OCI-LY3 (cell line): ENCODE measurements at regions not wholly inside any gene's neighbourhood (a gene's known extent, or its start where the extent isn't known, plus 50 kb on each side); places are given as distances from the start of the nearest gene placed in this dataset.

ENCODE experiments used
- CTCF ChIP-seq: fragments of 200-600, 300-600 bp; sonication (generic); IDR thresholded peaks from 2 replicates; pipeline ENCODE4 v1.5.1; 2014; ENCODE audit warnings: antibody characterized with exemption, low read length, low read depth
- EZH2phosphoT487 ChIP-seq: fragments of 200-600 bp; shearing (Covaris generic); IDR thresholded peaks from 2 replicates; pipeline ENCODE4 v1.6.1; 2018; ENCODE audit warnings: antibody characterized with exemption, mixed run types, low read depth

GRCh38 chr11:80241766-80242165, 800.9 kb upstream of the TENM4 start:
- TF ChIP-seq CTCF (no peak), EZH2phosphoT487 (no peak)
